ENCODE measurements at regions not wholly inside any gene's neighbourhood (a gene's known extent, or its start where the extent isn't known, plus 50 kb on each side); places are given as distances from the start of the nearest gene placed in this dataset.

- Histone ChIP-seq H3K27ac (no peak overlapping the region), H3K4me1 (peaks cover 0 to 7% (median 0%) of the 10 kb centered on the region in 10 experiments; a peak in 2 of 20 replicates), H3K27me3 (no peaks in the 10 kb centered on the region), H3K4me2 (no peak overlapping the region), H3K36me3 (no peaks in the 10 kb centered on the region), H3K4me3 (no peak overlapping the region), H3K9ac (no peak overlapping the region), H4K20me1 (no peaks in the 10 kb centered on the region), H3K9me3 (replicated peaks in 1 of 11) (peaks cover 0 to 5% (median 0%) of the 10 kb centered on the region in 11 experiments; a peak in 1 of 22 replicates)
- TF ChIP-seq Cebpa-rat (IDR thresholded peaks at IDR 0.05), result no peak
These were observed 141.4 kb downstream of the MTX3 start for GRCh38 chr5:79849486-79850315.

Data from BLaER1 treated with 17β-estradiol and CSF1 and Interleukin-3, amounts not matched to agents 10 nM and 100 nM (cell line).